ENCODE measurements at regions not wholly inside any gene's neighbourhood (a gene's known extent, or its start where the extent isn't known, plus 50 kb on each side); places are given as distances from the start of the nearest gene placed in this dataset.
"Not testable (repeated sequence)": the region's sequence is repeated elsewhere in the genome, so short reads cannot be mapped to it uniquely, and the experiment has no call there.

DNA sequence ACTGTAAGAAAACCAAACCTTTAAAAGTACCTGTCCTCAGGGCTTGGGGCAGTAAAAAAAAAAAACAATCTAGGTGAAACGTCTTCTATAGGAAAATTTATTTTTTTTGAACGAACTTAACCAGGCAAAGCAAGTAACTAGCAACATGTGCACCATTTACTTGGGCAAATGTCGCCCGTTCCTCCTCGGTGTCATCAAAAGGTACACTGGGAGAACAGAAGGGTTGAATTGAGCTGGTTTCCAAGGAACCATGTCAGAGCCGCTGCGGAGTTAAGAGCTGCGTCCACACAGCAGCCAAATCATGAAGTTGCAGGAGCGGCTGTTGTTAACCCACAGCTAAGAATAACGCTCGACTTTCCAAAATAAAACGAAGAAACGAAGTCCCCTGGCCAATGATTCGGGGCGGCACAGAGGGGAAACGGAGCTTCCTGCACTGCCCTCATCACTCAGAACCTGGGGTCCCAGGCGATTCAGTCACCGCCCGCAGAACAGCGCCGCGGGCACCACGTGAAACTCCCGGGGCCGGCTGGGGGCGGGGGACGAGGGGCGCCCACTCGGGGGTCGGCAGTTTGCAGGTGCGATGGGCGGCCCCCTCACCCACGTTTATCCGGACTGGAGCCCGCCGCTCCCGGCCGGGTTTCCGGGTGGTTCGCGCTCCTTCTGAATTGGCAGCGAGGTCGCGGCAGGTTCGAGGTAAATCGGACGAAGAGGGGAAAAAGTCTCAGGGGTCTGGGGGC is 53.6 kb upstream of the PLGLB1 start:
- H3K4me3 ChIP-seq (ENCODE audit: low read depth, low read length), result peak overlapping the region; percentile 49
- DNase-seq (ENCODE audit: low read depth); in situ Hi-C loops (cut with HindIII; ENCODE audit: low sequenced_read_pairs): not testable (repeated sequence)

DNA sequence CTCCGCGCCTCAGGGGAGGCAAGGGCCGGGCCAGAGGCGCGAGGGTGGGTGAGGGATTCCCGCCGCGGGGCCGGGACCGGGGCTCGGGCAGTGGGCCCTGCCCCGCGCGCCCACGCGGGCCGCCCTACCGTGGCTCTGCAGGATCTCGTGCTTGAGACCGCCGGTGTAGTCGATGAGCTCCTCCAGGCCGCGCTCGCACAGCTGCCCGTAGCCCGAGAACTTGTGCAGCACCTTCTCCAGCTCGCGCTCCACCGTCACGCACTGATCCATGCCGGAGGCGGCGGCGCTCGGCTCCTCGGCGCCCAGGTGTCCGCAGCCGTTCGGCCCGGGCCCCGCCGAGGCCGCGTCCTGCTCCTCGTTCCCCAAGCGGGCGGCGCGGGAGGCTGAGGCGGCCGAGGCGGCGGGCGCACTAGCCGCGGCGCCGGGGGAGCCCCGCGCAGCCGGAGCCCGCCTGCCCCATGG is 54.2 kb upstream of the PLGLB1 start:
- DNase-seq (ENCODE audit: low read depth); in situ Hi-C loops (cut with HindIII; ENCODE audit: low sequenced_read_pairs): not testable (repeated sequence)
- H3K4me3 ChIP-seq (ENCODE audit: low read depth, low read length), result peak overlapping the region; percentile 49

DNA sequence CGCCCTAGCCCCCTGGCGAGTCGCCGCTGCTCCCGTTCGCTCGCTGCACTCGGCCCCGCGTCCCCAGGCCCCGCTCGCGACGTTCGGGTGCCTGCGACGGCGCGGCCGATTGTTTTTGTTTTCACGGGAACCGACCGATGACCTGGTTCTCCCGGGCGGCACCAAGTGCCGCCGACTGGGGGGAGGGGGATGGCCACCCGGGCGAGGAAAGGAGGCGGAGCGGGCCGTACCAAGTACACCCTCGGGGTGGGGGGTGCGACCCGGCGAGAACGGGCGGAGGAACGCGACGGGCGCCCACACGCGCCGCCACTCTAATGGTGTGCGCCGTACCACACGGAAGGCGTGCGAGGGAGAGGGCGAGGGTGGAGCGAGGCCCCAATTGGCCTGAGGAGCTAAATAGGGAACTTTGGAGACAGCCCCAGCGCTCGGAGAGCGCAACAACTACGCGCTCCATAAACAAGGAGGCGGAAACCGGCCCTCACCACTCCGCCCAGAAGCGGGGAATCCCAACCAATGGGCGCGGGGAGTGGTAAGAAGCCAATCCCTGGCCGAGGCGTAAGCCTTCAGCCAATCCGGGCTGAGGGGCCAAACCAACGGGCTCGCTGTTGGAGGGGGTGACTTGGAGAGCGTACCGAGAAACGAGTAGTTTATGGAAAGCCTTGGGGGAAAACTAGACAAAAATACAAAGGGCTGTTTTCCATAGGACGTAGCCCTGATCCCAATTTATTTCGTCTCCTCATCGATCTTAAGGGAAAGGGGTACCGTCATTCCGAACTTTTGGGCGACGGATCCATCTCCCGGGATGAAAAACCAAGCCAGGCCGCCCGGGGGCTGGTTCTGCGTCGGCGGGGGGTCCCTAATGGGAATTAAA is 54.8 kb upstream of the PLGLB1 start:
- in situ Hi-C loops (cut with HindIII; ENCODE audit: low sequenced_read_pairs), result not testable (repeated sequence)
- H3K4me3 ChIP-seq (ENCODE audit: low read depth, low read length), result peak overlapping the region; percentile 49
- DNase-seq (ENCODE audit: low read depth), result peak; percentile 68

DNA sequence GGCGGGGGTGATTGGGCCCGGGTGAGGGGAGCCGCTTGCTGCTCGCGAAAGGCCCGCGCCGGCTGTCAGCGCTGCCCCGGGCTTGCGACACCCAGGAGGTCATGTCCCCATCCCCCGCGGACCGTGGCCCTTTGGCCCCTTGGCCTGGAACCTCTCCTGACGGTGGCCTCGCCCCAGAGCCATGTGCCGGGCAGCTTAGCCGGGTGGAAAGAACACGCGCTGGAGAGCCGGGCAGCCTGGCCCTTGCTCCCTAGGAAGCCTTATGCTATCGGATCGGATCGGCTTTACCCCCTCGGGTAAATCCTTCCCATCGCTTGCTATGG is 55.4 kb upstream of the PLGLB1 start:
- DNase-seq (ENCODE audit: low read depth); in situ Hi-C loops (cut with HindIII; ENCODE audit: low sequenced_read_pairs): not testable (repeated sequence)
- peak overlapping the region; percentile 49 for H3K4me3 ChIP-seq (ENCODE audit: low read depth, low read length)

DNA sequence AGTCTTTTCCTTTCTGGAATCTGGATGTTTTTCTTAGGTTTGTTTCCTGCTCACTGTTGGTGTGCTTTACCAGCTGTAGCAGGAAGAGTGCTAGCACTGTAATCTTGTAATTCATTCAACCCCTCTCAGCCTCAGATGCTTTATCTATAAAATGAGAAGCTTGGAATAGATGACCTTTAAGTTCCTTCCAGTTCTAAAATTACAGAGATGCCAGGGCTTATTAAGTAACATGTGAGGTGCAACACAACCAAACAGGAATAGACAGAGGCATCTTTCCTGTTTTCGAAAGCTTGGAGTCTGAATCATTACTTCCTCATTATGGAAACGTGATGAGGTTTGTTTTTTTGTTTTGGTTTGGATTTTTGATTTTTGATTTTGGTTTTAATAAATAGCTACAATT is 60.1 kb upstream of the PLGLB1 start:
- H3K4me3 ChIP-seq (ENCODE audit: low read depth, low read length); in situ Hi-C loops (cut with HindIII; ENCODE audit: low sequenced_read_pairs); DNase-seq (ENCODE audit: low read depth): not testable (repeated sequence)

DNA sequence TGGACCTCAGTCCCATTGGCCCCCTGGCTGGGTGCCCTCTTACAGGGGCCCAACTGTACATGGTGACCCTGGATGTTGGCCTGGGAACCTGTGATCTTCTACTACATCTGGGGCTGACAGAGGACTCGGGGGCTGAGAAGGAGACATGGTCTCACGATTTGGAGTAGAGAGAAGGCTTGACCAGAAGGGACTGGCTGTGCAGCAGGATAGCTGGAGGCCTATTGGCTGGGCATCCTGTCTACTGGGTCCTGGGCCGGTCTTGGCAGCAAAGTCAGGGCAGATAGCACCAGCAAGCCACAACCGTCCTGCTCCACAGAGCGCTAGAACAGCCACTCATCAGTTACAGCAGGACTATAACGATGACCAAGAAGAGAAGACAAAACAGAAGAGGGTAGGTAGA is 66.4 kb upstream of the PLGLB1 start:
- in situ Hi-C loops (cut with HindIII; ENCODE audit: low sequenced_read_pairs); DNase-seq (ENCODE audit: low read depth); H3K4me3 ChIP-seq (ENCODE audit: low read depth, low read length): not testable (repeated sequence)

DNA sequence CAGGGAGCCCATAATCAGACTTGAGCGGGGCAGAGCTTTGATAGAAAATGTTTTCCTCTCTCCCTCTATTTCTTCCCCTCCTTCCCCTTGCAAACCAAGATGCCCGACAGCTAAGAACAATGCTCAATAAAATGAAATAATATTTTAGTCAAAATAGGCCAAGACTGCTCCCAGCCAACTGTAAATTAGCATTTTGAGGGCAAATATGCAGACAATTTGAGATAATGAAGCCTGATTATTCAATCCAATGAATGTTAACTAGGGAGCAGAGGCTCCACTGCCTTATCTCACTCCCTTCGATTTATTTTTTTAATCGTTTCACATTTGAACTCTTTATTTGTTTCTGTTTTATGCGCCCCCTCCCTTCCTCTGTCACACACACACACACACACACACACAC is 67.8 kb upstream of the PLGLB1 start:
- H3K4me3 ChIP-seq (ENCODE audit: low read depth, low read length); in situ Hi-C loops (cut with HindIII; ENCODE audit: low sequenced_read_pairs); DNase-seq (ENCODE audit: low read depth): not testable (repeated sequence)

DNA sequence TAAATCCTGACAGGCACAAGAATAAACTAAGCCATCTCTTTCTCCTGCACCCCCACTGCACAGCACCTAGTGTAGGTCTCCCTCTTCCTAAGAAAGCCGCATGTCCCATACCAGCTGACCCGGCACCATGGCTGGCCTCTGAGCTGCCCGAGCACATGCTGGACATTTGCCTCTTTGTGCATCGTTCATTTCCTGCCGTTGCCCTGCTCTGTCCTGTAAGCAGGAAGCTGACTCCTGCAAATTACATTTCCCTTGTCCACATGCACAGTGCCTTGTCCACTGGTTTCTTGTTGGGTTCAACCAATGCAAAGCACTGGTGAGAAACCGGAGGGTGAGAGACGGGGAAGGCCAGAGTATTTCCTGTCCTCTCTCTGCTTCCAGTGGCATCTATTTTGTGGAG is 71.6 kb upstream of the PLGLB1 start:
- in situ Hi-C loops (cut with HindIII; ENCODE audit: low sequenced_read_pairs); DNase-seq (ENCODE audit: low read depth); H3K4me3 ChIP-seq (ENCODE audit: low read depth, low read length): not testable (repeated sequence)

DNA sequence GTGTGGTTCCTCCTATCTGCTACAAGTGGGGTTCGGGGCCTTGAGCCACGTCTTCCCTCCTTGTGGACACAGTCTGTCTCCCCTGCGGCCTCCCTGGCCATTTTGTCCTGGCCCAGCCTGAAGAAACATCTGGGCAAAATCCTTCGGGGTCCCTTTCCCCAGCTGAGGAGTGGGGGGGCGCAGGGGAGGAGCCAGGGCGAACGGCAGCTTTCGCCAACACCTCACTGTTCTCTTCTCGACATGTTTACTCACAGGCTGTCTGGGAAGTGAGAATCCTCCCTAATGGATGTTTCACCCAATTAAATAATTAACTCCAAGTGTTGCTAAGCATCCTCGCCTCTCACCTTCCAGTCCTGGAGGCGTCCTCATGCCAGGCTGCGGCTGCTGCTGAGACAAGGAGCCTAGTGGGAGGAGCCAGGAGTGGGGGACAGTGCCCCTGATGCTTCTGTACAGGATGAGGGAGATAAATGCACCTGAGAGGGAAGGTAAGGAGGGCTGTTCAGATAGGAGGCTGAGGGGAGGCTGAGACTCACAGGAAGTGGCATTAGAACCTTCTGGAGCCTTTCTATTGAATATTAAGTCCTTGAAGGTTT is 72.4 kb upstream of the PLGLB1 start:
- H3K4me3 ChIP-seq (ENCODE audit: low read depth, low read length); in situ Hi-C loops (cut with HindIII; ENCODE audit: low sequenced_read_pairs): not testable (repeated sequence)

DNA sequence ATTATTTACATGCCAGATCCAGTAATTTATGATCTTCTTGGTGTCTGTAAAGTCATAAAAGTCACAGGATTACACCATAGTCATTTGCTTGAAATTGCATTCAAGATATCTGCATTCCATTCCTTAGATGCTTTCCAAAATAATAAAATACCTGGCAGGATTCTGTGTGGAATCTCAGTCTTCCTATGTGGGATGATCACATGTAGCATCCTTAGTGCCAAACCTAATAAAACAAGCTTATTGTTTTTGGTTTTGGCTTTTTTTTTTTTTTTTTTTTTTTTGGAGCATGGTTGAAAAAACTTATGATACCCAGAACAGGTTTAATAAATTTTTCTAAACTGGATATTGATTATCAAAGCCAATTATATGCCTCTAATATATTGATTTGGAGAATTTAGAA is 74.2 kb upstream of the PLGLB1 start:
- DNase-seq (ENCODE audit: low read depth); H3K4me3 ChIP-seq (ENCODE audit: low read depth, low read length); in situ Hi-C loops (cut with HindIII; ENCODE audit: low sequenced_read_pairs): not testable (repeated sequence)

More for the DNA sequence above, 72.4 kb upstream of the PLGLB1 start:
- DNase-seq (ENCODE audit: low read depth), result not testable (repeated sequence)

DNA sequence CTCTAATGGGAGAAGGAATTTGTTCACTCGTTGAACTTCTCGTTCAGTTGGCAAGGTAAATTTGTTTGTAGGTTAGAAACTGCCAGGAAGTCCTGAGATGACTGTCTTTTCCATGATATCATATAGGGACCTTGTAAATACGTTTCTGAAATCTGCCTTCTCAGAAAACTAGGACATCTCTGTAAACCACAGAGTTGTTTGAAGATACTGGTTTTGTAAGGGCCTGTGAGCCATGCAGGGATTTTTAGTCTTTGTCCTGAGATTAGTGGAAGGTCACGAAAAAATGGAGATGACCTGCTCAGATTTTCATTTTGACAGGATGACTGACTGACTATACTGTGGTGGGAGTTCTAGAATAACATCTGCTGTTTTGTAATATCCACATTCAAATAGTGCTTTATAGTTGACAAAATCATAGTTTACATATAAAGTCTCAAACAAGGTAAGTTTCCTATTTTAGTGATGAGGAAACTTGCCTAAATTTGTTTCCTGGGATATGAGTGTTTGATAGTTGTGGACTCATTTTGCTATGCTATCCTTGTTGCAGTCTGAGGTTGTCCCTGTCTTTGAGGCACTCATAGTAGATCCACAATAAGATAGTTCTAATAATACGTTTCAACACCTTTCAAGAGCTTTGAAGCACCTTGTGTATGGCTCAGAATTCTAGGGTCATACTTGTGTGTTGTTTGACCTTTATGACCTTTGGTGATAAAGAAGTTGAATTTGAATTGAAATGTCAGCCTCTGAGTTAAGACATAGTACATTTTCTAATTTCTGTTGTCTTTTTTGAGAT is 107.3 kb upstream of the PLGLB1 start:
- H3K4me3 ChIP-seq (ENCODE audit: low read depth, low read length); in situ Hi-C loops (cut with HindIII; ENCODE audit: low sequenced_read_pairs); DNase-seq (ENCODE audit: low read depth): not testable (repeated sequence)

DNA sequence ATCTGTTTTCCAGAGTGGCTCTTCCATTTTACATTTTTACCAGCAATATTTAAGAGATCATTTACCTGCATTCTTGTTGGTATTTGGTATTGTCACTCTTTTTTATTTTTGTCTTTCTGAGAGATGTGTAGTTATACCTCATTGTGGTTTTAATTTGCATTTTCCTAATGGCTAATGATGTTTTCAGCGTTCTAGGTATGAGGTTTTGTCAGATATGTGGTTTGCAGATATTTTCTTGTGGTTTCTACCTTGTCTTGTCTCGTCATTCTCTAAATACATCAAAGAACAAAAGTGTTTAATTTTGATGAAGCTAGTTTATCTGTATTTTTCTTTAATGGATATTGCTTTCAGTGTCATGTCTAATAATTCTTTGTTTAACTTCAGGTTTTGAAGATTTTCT is 110.9 kb upstream of the PLGLB1 start:
- in situ Hi-C loops (cut with HindIII; ENCODE audit: low sequenced_read_pairs); DNase-seq (ENCODE audit: low read depth); H3K4me3 ChIP-seq (ENCODE audit: low read depth, low read length): not testable (repeated sequence)

DNA sequence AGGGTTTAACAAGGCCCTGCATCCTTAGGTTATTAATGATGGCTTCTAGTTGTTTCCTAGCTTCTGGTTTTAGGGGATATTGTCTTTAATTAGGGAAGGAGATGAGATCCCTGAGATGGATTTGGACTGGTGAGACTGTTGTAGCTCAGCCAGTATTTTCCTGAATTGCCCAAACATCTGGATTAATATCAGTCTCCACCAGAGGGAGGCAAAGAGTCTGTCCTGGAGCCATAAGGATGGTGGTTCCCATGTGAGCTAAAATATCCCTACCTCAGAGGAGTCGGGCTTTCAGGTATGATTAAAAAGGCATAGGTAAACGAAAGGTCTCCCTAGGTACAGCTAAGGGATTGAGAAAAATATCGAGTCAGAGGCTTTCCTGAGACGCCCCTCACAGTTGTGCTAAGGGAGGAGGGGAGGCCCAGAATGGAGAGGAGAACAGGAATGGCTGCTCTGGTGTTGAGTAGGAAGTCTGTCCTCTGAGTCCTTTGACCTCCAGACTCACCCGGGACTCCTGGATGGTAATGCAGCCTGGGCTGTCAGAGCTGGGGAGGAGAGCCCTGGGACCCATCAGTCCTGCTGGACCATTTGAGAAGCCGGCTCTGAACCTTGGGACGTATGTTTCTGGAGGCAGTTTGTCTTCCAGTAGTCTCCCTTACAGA is 130.3 kb upstream of the PLGLB1 start:
- in situ Hi-C loops (cut with HindIII; ENCODE audit: low sequenced_read_pairs); H3K4me3 ChIP-seq (ENCODE audit: low read depth, low read length); DNase-seq (ENCODE audit: low read depth): not testable (repeated sequence)

DNA sequence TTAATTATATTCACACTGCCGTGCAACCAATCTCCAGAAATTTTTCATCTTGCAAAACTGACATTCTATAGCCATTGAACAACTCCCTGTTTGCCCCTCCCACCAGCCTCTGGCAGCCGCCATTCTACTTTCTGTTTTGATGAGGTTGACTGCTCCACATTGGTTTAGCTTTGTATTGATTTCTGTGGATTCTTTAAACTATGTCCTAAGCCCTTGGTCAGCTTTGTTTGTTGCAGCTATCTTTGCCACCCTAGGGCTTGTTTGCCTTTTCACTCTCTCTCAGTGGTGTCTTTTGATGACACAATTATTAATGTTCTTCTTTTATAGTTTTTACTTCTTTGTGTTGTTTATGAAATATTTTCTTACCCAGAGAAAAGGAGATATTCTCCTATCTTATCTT is 152.8 kb upstream of the PLGLB1 start:
- DNase-seq (ENCODE audit: low read depth); in situ Hi-C loops (cut with HindIII; ENCODE audit: low sequenced_read_pairs); H3K4me3 ChIP-seq (ENCODE audit: low read depth, low read length): not testable (repeated sequence)

DNA sequence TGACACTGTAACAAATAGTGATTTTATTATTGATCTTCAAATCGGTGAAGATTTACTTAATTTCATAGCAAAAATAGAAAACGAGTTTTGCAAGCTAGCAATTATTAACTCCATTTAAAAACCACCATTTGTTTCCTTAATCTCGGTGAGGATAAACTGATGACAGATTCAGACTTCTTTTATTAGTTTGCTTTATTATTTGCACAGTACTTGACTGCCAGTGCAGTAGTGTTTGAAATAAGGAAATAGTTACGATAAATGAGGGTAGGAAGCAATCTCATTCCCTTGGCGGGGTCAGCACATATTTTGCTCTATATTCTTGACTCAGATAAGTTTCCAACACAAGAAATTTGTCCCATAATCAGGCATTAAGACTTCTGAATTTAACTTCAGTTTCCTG is 161.7 kb upstream of the PLGLB1 start:
- H3K4me3 ChIP-seq (ENCODE audit: low read depth, low read length); in situ Hi-C loops (cut with HindIII; ENCODE audit: low sequenced_read_pairs); DNase-seq (ENCODE audit: low read depth): not testable (repeated sequence)

DNA sequence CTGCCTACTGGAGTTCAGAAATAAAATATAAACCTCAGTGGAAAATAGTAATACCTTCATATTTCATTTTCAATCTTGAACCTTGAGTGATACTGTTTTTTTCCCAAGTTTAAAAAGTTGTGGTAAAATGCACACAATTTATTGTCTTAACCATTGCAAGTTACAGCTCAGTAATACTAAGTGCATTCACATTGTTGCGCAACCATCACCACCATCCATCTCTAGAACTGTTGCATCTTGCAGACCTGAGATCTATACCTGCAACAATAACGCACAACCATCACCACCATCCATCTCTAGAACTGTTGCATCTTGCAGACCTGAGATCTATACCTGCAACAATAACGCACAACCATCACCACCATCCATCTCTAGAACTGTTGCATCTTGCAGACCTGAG is 162.6 kb upstream of the PLGLB1 start:
- DNase-seq (ENCODE audit: low read depth); in situ Hi-C loops (cut with HindIII; ENCODE audit: low sequenced_read_pairs): not testable (repeated sequence)

DNA sequence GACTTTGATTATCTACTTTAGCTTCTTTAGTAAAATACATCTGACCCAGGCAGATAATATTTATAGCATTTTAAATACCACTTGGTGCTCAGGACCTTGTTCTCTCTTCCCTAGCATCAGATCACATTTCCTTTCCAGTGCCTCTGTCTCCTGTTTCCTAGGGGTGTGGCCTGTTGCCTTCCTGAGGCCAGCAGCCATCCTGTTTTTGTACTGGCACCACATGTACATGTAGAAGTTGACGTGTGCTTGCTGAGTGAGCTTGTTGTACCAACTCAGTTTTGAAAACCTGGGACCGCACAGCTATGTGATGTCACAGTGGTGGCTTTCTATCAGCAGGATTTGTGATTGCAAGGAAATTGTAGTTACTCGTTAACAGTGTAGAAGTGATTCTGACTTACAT is 167.6 kb upstream of the PLGLB1 start:
- H3K4me3 ChIP-seq (ENCODE audit: low read depth, low read length); DNase-seq (ENCODE audit: low read depth); in situ Hi-C loops (cut with HindIII; ENCODE audit: low sequenced_read_pairs): not testable (repeated sequence)

More for the DNA sequence above, 162.6 kb upstream of the PLGLB1 start:
- H3K4me3 ChIP-seq (ENCODE audit: low read depth, low read length), result not testable (repeated sequence)
